ENCODE measurements at regions not wholly inside any gene's neighbourhood (a gene's known extent, or its start where the extent isn't known, plus 50 kb on each side); places are given as distances from the start of the nearest gene placed in this dataset.

GRCh38 chr7:424961-425793, 94.5 kb downstream of the PDGFA start:
- DNase-seq, result no peak

DNA sequence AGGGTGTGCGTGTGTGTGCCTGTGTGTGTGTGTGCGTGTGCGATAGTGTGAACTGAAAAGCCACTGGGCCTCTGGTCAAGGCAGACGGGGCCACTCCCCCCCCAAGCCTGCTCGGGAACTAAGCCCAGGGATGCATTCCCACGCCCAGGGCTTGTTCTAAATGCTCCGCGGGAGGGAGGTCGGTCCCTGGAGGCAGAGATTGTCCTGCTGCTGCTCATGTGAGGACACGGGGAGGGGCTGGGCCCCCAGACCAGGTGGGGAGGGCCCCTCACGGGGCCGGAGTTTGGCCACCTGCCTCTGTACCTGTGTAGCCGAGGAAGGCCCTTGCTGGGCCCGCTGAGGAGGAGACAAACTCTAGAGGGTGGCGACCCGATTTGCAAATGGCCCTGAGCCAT, 93.9 kb downstream of the PDGFA start:
- no peak for DNase-seq

DNA sequence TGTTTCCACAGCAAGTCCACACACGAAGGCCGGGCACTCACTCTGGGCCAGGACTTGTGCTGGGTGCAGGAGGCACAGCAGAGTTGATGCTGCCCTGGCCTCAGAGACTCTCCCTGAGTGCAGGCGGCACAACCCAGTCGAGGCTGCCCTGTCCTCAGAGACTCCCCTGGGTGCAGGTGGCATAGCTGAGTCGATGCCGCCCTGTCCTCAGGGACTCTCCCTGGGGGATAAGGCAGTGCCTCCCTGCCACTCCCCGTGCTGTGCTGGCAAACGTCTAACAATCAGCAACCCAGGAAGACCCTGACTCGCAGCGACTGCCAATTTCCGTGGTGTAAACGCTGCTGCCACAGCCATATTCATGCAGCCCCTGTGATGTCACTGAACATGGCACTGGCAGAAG, 93.1 kb downstream of the PDGFA start:
- DNase-seq, result no peak

GRCh38 chr7:427506-428103, 92.0 kb downstream of the PDGFA start:
- no peak for DNase-seq

- DNase-seq, result no peak
Observed at GRCh38 chr7:428387-428786, 91.3 kb downstream of the PDGFA start.

DNA sequence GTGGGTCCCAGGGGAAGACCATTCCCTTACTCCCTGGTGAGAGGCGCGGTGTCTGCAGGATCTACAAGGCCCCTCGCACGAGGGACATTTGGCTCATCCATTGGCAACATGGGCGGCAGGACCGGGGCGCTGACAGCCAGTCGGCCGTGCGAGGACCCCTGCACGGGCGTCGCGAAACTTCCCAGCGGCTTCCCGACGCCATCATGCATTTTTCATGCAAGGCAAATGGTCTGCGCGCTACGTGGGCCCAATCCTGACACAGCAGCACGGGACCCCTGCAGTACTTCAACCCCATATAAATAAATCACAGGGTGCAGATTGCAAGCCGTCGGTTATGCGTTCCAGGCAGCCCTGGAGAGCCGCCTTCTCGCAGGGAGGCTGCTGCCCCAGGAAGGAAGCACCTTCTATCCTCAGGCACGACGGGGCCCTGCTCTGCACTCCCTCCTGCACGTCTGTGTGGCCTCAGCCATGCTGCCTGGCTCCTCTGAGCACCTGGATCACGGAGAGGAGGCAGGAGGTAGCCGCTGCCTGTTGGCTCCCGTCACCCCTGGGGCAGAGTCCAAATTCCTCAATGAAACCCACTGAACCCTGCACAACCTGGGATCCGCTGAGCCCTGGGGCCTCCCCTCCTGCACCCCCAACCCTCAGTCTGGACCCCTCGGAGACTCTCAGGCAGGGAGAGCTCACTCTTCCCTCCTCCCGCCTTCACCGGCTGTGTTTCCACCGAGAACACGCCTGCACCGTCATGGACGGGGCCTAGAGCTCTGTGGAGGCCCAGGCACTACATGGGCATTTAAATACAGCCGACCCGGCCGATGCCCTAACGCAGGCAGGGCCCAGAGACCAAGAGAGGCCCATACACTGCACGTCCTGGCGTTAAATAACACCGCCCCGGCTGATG, 90.5 kb downstream of the PDGFA start:
- no peak for DNase-seq

DNA sequence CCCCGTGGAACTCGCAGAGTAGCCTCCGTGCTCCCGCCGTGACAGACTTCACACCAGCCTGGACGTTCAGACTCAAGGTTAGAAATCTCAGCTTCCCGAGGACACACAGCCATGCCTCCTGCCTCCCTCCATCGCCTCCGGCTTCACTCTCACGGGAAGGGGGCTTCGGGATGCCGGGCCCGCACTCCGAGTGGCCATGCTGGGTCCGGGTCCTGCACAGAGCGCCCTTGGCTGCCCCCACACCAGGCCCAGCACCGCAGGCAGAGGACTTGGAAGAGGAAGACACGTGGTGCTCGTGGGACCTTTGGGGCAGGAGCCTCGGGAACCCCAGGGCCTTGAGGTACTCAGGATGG, 89.8 kb downstream of the PDGFA start:
- DNase-seq, result no peak

DNA sequence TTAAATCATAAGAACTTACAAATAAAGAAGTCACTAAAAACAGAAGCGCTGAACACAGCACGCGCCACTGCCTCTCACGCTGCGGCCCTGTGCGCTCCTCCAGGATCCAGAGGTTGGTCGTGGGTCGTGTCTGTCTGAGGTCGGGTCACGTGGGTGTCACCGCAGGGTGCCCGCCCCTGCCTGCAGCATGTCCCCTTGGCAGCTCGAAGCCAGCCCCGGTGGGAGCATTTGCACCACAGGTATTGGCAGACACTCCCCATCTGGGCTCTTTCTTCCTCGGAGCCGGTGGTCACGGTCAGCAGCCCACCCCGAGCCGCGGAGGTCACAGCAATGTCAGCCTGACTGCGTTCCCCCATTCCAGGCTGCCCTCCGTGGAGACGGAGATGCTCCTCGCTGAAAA, 88.6 kb downstream of the PDGFA start:
- DNase-seq, result no peak

GRCh38 chr7:431658-432111, 88.0 kb downstream of the PDGFA start:
- DNase-seq, result no peak

- no peak for DNase-seq
Observed at GRCh38 chr7:432256-432655, 87.4 kb downstream of the PDGFA start.

- DNase-seq, result no peak
Observed at GRCh38 chr7:432933-433332, 86.7 kb downstream of the PDGFA start.

- no peak for DNase-seq
Observed at GRCh38 chr7:433558-433957, 86.1 kb downstream of the PDGFA start.

- no peak for DNase-seq
Observed at GRCh38 chr7:434891-435629, 84.6 kb downstream of the PDGFA start.

- DNase-seq, result no peak
Observed at GRCh38 chr7:435630-436366, 83.8 kb downstream of the PDGFA start.

GRCh38 chr7:436367-437128, 83.1 kb downstream of the PDGFA start:
- no peak for DNase-seq

- DNase-seq, result no peak
Observed at GRCh38 chr7:437329-438251, 82.1 kb downstream of the PDGFA start.

- DNase-seq, result no peak
Observed at GRCh38 chr7:438361-438760, 81.3 kb downstream of the PDGFA start.

- no peak for DNase-seq
Observed at GRCh38 chr7:438916-439315, 80.7 kb downstream of the PDGFA start.

DNA sequence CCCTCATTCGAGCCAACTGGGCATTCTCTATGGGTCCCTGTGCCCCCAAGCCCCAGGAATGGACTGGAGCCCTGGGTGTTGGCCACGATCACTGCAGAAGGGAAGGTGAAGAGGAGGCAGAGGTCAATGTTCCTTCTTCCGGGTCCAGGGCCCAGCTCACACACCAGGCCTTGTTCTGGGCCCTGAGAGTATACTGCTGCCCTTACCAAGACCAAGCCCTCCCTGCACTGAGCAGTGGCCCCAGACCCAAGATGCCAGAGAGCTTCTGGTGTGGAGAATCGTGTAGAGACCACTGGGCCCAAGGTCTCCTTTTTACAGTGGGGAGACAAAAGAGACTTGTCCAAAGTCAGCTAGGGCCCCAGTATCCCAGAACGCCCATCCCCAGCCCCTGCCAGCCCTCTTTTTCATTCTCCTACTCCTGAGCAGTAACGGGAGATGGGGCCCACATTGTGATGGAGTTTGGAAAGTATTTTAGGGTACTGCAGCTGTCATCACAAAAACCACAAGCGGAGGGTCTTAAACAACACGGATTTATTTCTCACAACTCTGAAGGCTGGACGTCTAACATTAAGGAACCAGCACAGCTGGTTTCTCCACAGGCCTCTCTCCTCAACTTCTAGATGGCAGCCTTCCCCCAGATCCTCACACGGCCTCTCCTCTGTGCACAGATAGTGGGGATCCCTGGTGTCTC, 79.4 kb downstream of the PDGFA start:
- no peak for DNase-seq
